HG03439 (cell line): ENCODE measurements at regions not wholly inside any gene's neighbourhood (a gene's known extent, or its start where the extent isn't known, plus 50 kb on each side); places are given as distances from the start of the nearest gene placed in this dataset.
"Not testable (repeated sequence)": the region's sequence is repeated elsewhere in the genome, so short reads cannot be mapped to it uniquely, and the experiment has no call there.

Experiments
- ATAC-seq: cut with Tn5 transposase; IDR thresholded peaks from one replicate; pipeline ENCODE4 v1.9.1; 2021; ENCODE audit warnings: mild to moderate bottlenecking, moderate library complexity; ENCODE audit not compliant: unreplicated experiment

- ATAC-seq, result no peak
Measured at GRCh38 chr6:121748850-121749249, 313.4 kb downstream of the GJA1 start.

GRCh38 chr6:121755485-121755884, 320.0 kb downstream of the GJA1 start:
- no peak for ATAC-seq

- ATAC-seq, result no peak
Measured at GRCh38 chr6:121756666-121757065, 321.2 kb downstream of the GJA1 start.

GRCh38 chr6:121759370-121759769, 323.9 kb downstream of the GJA1 start:
- ATAC-seq, result no peak

GRCh38 chr6:121760191-121760590, 324.7 kb downstream of the GJA1 start:
- no peak for ATAC-seq

- no peak for ATAC-seq
Measured at GRCh38 chr6:121760745-121761144, 325.3 kb downstream of the GJA1 start.

- ATAC-seq, result peak; percentile 92
Measured at GRCh38 chr6:121764493-121764892, 329.0 kb downstream of the GJA1 start.

GRCh38 chr6:121765060-121765459, 329.6 kb downstream of the GJA1 start:
- no peak for ATAC-seq

- no peak for ATAC-seq
Measured at GRCh38 chr6:121767211-121767610, 331.8 kb downstream of the GJA1 start.

GRCh38 chr6:121770943-121771342, 335.5 kb downstream of the GJA1 start:
- no peak for ATAC-seq

GRCh38 chr6:121771937-121772720, 336.7 kb downstream of the GJA1 start:
- peak; percentile 79 for ATAC-seq

GRCh38 chr6:121776054-121776453, 340.6 kb downstream of the GJA1 start:
- no peak for ATAC-seq

GRCh38 chr6:121780325-121781321, 345.2 kb downstream of the GJA1 start:
- ATAC-seq, result no peak

- no peak for ATAC-seq
Measured at GRCh38 chr6:121791396-121792315, 356.2 kb downstream of the GJA1 start.

- no peak for ATAC-seq
Measured at GRCh38 chr6:121794630-121795029, 359.2 kb downstream of the GJA1 start.

- not testable (repeated sequence) for ATAC-seq
Measured at GRCh38 chr6:121797598-121797997, 362.2 kb downstream of the GJA1 start.

GRCh38 chr6:121798126-121798525, 362.7 kb downstream of the GJA1 start:
- not testable (repeated sequence) for ATAC-seq

- no peak for ATAC-seq
Measured at GRCh38 chr6:121799574-121799973, 364.1 kb downstream of the GJA1 start.

GRCh38 chr6:121800047-121800446, 364.6 kb downstream of the GJA1 start:
- ATAC-seq, result no peak

GRCh38 chr6:121806116-121806515, 370.7 kb downstream of the GJA1 start:
- no peak for ATAC-seq

GRCh38 chr6:121809211-121809610, 373.8 kb downstream of the GJA1 start:
- ATAC-seq, result no peak
